Omental fat pad (tissue), 3 donors: ENCODE measurements at regions not wholly inside any gene's neighbourhood (a gene's known extent, or its start where the extent isn't known, plus 50 kb on each side); places are given as distances from the start of the nearest gene placed in this dataset.
"Not testable (repeated sequence)": the region's sequence is repeated elsewhere in the genome, so short reads cannot be mapped to it uniquely, and the experiment has no call there.

Experiments
- ATAC-seq: fragments of 150-250 bp; one replicate; pipeline ENCODE4 v1.9.1; 2016; ENCODE audit warnings: mild to moderate bottlenecking, moderate library complexity; ENCODE audit not compliant: low FRiP score
- DNase-seq: peaks from one replicate; pipeline ENCODE4 v3.0.0-alpha.2; 2019; ENCODE audit warnings: low spot score
- CTCF ChIP-seq, 3 donors: fragments of 450-650 bp; IDR thresholded peaks; one replicate each; pipeline ENCODE4 v1.5.1; 2016 to 2017; ENCODE audit warnings: antibody characterized with exemption in 3 of 3, mild to moderate bottlenecking in 3 of 3, moderate library complexity in 2 of 3

GRCh38 chr1:143728802-143729448, 242.9 kb downstream of the FAM72C start:
- peak; percentile 57 for ATAC-seq
- not testable (repeated sequence) for DNase-seq

- no peak for TF ChIP-seq CTCF (IDR thresholded peaks at IDR 0.05)
- DNase-seq (no peak), ATAC-seq (no peak)
Measured at GRCh38 chr1:143727263-143727662, 244.5 kb downstream of the FAM72C start.

- TF ChIP-seq CTCF (IDR thresholded peaks at IDR 0.05) = no peak
- no peak for DNase-seq
- ATAC-seq = no peak
Measured at GRCh38 chr1:143721024-143721373, 250.8 kb downstream of the FAM72C start.

GRCh38 chr1:143720087-143721023, 251.4 kb downstream of the FAM72C start:
- no peak for TF ChIP-seq CTCF (IDR thresholded peaks at IDR 0.05)
- ATAC-seq (no peak), DNase-seq (no peak)

DNA sequence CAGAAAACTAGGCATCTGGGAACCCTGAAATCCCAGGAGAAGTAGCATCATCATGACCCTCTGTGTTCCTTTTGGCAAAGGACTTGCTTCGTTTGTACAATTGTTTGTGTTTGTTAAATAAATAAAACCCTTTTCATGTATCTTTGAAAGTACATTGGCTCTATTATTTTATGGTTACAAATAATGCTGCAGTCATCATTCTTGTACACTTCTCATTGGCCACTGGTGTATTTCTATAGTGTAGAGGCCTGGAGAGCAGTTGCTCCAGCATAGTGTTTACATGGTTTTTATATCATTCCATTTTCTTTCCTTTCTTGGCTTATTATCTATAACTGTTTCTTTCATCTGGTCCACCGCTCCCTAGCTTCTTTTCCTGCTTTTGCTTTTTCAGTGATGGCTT, 253.3 kb downstream of the FAM72C start:
- no peak for TF ChIP-seq CTCF (IDR thresholded peaks at IDR 0.05)
- DNase-seq = no peak
- ATAC-seq = no peak

- ATAC-seq (no peak), DNase-seq (no peak)
- TF ChIP-seq CTCF (IDR thresholded peaks at IDR 0.05) = no peak
Measured at GRCh38 chr1:143718021-143718420, 253.8 kb downstream of the FAM72C start.

DNA sequence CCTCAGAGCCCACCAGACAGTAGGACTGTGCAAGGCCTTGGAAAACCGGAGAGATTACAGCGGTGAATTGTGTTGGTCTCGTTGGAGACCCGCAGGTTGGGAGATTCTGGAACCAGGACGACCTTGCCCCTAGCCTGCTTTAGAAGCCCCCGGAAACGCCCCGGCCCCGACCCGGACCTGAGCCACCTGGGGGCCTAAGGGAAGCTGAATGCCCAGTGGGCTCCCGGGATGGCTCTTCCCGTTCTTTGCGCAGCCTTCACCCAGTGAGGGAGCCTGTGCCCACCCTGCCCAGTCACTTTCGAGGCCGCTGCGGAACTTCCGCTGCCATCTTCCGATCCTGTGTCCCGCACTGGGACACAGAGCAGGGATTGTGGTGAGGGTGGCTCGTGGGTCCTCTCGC, 254.4 kb downstream of the FAM72C start:
- ATAC-seq (no peak), DNase-seq (no peak)
- TF ChIP-seq CTCF (IDR thresholded peaks at IDR 0.05) = no peak

DNA sequence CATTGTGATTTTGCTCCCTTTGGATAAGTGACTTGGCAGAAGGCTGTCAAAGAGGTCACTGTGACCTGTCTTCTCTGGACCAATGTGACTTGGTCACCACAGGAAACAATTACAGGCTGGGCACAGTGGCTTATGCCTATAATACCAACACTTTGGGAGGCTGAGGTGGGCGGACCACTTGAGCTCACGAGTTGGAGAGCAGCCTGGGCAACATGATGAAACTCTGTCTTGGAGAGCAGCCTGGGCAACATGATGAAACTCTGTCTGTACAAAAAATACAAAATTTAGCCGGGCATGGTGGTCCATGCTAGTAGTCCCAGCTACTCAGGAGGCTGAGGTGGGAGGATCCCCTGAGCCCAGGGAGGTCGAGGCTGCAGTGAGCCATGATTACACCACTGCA, 256.9 kb downstream of the FAM72C start:
- DNase-seq, ATAC-seq: not testable (repeated sequence)

DNA sequence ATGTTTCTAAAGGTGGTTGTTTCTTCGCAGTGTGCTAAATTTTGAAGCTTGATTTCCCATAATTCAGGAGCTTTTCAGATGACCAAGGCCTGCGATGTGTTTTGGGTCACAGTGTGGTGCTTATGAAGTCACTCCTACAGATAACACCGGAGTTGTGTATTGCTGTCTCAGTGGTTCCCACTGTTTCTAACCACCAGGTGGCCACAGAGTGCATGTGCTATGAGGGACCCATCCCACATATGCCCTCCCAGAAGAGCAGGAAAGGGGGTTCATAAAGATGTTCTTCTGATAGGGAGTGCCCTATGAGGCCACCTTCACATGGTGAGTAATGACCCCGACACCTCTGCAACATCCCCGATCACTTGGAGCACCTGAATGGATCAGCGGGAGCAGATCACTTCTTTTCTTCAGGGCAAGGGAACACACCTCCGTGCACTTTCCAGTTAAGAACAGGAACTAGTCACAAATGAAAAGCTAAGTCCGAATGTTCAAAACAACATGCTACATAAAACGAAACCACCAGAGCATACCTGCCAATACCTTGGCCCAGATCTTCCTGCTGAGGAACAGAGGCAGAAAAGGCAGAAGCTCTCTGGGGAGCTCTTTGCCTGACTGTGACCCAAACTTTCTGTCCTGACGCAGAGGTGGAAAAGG, 262.1 kb downstream of the FAM72C start:
- ATAC-seq, DNase-seq: not testable (repeated sequence)

GRCh38 chr1:143702739-143703138, 269.0 kb downstream of the FAM72C start:
- ATAC-seq = not testable (repeated sequence)

More at GRCh38 chr1:143702739-143703138, 269.0 kb downstream of the FAM72C start:
- not testable (repeated sequence) for DNase-seq
